Inferior parietal cortex (tissue), 1 donor: ENCODE measurements at regions not wholly inside any gene's neighbourhood (a gene's known extent, or its start where the extent isn't known, plus 50 kb on each side); places are given as distances from the start of the nearest gene placed in this dataset.

ENCODE experiments used
- DNase-seq: peaks from one replicate; pipeline ENCODE4 v3.0.0-alpha.2; 2016; ENCODE audit errors: extremely low spot score

GRCh38 chr18:68467329-68467728 is 247.6 kb downstream of the TMX3 start:
- DNase-seq, result no peak

GRCh38 chr18:68466672-68467071 is 248.2 kb downstream of the TMX3 start:
- no peak for DNase-seq

DNA sequence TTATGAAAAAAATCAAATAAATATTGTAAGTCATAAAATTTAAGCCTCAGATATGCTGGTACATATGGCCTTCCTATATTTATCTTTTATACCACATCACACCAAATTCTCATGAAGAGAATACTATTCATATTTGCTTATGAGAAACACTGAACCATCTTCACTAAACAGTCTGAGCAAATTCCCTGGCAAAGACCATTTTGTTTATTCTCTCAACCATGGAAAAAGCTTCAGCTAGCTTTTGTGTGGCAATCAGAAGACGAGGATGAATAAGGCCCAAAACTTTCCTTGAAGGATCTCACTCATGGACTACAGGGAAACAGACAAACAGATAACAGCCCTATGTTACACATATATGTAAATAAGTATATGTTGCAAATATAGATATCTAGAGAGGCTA is 252.1 kb downstream of the TMX3 start:
- no peak for DNase-seq

DNA sequence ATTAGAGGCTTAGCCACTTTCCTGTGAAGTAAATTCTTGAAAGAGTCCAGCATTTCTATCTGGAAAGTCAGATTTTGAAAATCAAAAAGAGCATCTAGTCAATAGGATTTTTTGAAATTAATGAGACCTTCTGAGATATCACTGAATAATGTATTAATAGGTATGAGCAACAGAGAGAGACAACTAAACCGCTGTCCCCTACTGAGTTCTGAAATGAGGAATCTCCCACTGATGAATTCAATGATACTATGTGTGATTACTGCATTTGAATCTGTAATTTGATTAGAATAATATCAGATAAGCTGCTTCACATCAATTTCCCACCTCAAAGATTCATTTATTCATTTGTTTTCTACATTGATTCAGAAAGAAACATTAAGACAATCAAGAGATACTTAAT is 252.8 kb downstream of the TMX3 start:
- DNase-seq, result no peak

GRCh38 chr18:68461481-68462018 is 253.4 kb downstream of the TMX3 start:
- no peak for DNase-seq

DNA sequence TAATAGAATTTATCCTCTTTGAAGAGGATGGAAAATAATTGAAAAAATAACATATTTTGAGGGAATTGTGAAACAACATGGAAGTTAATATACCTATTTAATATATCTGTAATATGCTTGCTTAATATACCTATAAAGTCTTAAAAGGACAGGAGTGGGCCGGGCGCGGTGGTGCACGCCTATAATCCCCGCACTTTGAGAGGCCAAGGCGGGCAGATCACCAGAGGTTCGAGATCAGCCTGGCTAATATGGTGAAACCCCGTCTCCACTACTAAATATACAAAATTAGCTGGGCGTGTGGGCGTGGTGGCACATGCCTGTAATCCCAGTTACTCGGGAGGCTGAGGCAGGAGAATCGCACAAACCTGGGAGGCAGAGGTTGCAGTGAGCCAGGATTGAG is 254.9 kb downstream of the TMX3 start:
- DNase-seq, result no peak

DNA sequence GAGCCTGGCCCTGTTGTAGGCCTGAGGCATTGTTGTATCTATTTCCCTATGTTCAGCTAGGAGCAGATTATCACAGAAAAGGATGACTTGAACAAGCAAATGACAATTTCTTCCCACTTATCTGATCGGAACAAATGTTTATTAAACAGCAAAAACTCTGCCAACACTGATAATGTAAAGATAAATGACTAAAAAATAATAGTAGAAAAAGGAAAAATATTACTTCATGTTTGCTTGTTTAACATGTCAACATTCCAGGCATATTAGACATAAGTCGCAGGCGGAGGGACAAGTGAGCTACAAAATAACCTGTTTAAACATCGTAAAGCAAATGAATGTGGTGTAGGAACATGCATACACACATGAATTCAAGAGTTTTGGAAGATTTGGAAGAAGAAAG is 257.9 kb downstream of the TMX3 start:
- no peak for DNase-seq

GRCh38 chr18:68455229-68455603 is 259.7 kb downstream of the TMX3 start:
- no peak for DNase-seq

- no peak for DNase-seq
These were observed 260.2 kb downstream of the TMX3 start for GRCh38 chr18:68454511-68455228.

DNA sequence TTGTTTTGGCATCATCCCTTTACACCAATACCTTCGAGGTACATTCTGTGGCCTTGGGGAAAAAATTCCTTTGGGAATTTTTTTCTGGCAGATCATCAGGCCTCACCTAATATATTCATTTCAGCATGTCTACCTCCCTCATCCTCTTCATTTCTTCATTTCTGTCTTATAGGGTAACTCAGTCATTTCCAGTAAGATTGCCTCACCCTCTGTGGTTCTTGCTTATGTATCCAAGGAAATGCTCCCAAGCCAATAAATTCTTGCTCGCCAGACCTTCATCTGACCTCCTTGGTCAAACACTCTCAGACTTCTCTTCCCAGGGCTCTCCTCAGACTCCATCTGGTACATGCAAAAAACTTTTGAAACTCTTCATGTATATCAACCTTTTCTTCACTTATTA is 265.6 kb downstream of the TMX3 start:
- DNase-seq, result no peak

DNA sequence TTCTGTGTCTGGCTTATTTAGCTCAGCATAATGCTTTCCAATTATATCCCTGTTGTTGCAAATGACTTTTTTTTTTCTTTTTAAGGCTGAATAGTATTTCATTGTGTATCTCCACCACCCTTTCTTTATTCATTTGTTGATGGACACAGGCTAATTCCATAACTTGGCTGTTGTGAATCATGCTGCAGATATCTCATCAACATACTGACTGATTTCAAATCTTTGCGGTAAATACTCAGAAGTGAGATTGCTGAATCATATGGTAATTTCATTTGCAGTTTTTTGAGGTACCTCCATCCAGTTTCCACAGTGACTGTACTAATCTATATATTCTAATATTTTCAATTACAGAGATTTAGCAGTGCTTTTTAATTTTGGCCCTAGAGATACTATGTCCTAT is 266.2 kb downstream of the TMX3 start:
- DNase-seq, result no peak

- no peak for DNase-seq
These were observed 267.6 kb downstream of the TMX3 start for GRCh38 chr18:68447286-68447685.

- no peak for DNase-seq
These were observed 269.1 kb downstream of the TMX3 start for GRCh38 chr18:68445668-68446426.

GRCh38 chr18:68445136-68445535 is 269.8 kb downstream of the TMX3 start:
- no peak for DNase-seq

DNA sequence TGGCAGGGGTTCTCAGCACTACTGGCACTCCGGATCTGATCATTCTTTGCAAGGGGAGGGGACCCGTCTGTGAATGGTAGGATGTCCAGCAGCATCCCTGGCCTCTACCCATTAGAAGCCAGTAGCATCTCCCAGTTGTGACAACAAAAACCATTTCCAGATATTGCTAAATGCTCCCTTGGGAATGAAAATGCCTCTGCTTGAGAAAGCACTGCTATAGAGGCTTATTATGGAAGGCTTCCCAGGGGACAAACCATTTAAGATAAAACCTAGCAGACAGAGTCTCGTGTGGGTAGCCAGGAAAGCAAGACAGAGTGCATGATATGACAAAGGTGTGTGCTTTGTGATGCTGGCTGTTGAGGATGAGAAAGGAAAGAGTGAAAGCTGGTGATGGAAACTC is 273.7 kb downstream of the TMX3 start:
- DNase-seq, result no peak

DNA sequence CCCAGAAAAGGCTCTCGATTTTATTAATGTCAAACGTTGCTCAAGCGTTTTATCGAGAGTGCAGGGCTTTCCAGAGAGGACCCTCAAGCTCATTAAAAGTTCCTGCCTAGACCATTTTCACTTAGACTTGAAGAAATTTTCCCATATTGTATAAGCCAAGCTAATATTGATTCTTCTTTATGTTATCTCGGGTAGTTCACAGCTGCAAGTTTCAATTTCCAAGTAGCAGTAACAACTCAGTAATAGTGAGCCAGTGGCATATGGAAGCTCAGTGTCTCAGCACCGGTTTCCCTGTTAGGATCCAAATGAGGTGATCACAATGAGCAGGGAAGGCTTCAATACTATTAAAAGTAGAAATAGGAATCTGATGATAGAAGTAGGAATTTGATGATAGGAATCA is 274.5 kb downstream of the TMX3 start:
- DNase-seq, result no peak

GRCh38 chr18:68439642-68440041 is 275.3 kb downstream of the TMX3 start:
- no peak for DNase-seq

- DNase-seq, result no peak
These were observed 275.9 kb downstream of the TMX3 start for GRCh38 chr18:68438983-68439382.

GRCh38 chr18:68438536-68438935 is 276.4 kb downstream of the TMX3 start:
- no peak for DNase-seq

DNA sequence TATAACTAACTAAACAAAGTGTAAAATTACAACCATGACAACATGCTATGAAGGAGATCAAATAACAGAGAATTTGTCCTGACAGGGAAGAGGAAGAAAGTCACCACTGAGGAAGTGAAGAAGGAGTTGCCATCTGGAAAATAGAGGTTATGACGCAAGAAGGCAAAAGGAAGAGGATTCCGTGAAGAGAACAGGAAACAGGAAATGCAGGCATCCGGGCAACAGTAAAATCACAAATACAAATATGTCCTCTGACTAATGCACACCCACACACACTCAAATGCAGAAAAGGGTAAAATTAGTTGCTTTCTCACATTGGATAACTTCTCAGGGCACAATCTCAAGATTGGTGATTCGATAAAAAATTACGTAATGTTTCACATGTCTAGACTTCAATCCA is 278.4 kb downstream of the TMX3 start:
- DNase-seq, result no peak

DNA sequence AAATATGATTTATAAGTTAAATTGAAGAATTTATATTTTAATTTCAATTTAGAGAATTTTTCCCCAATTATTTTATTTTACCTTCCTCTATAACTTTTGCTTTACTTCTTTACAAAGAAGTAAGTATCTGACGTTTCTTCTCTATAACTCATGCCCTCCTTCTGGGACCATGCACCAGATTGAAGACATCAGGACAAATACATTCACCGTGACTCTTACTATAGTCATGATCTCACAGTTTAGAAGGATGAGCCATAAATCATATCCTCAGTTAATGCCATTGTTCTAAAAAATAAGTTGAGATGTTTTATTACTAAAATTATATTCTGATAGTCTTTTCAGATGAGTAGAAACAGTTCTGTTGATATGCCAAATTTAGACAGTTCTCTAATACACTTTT is 279.3 kb downstream of the TMX3 start:
- DNase-seq, result no peak

DNA sequence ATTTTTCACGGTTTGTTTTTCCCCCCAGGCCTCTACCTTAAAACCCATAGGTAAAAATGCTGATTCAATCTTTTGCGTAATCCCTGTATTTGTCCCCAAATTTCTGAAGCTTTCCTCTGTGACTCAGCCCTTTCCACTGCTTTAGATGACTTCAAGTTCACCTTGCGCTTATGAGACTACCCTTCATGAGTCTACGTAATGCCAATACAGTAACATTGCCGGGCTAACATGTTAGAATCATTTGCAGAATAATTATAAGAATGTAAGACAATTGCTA is 283.0 kb downstream of the TMX3 start:
- DNase-seq, result no peak

GRCh38 chr18:68431111-68431921 is 283.6 kb downstream of the TMX3 start:
- no peak for DNase-seq
